ENCODE measurements at regions not wholly inside any gene's neighbourhood (a gene's known extent, or its start where the extent isn't known, plus 50 kb on each side); places are given as distances from the start of the nearest gene placed in this dataset.

- TF ChIP-seq, protein P1, sequence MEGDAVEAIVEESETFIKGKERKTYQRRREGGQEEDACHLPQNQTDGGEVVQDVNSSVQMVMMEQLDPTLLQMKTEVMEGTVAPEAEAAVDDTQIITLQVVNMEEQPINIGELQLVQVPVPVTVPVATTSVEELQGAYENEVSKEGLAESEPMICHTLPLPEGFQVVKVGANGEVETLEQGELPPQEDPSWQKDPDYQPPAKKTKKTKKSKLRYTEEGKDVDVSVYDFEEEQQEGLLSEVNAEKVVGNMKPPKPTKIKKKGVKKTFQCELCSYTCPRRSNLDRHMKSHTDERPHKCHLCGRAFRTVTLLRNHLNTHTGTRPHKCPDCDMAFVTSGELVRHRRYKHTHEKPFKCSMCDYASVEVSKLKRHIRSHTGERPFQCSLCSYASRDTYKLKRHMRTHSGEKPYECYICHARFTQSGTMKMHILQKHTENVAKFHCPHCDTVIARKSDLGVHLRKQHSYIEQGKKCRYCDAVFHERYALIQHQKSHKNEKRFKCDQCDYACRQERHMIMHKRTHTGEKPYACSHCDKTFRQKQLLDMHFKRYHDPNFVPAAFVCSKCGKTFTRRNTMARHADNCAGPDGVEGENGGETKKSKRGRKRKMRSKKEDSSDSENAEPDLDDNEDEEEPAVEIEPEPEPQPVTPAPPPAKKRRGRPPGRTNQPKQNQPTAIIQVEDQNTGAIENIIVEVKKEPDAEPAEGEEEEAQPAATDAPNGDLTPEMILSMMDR (IDR thresholded peaks at IDR 0.05; ENCODE audit: low read depth, low read length, missing control alignments), result no peak
- DNase-seq (ENCODE audit: low read depth), result no peak
- H3K4me3 ChIP-seq (ENCODE audit: low read depth, low read length), result no peak overlapping the region
Measured at GRCh38 chr10:109474812-109475211, 448.5 kb downstream of the XPNPEP1 start.

DNA sequence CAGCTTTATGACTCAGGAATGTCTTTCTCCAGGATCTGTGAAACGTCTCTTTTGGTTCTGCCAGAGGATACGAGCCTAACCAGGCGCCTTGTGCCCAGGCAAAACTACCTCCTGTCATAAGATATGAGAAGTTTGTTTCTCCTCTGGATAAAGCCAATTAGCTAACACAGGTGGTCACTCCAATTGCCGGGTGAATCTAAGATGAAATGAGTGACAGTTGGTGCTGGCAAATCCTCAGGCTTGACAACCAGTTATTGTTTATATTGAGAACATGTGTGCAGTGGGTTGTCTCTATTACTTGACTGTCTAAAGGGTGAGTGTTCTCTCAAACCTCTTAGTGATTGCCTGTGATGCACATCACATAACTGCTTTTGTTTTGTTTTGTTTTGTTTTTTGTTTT, 449.1 kb downstream of the XPNPEP1 start:
- DNase-seq (ENCODE audit: low read depth), result no peak
- TF ChIP-seq, protein P1 (IDR thresholded peaks at IDR 0.05; ENCODE audit: low read depth, low read length, missing control alignments), result no peak
- no peak overlapping the region for H3K4me3 ChIP-seq (ENCODE audit: low read depth, low read length)

GRCh38 chr10:109467551-109467950, 455.8 kb downstream of the XPNPEP1 start:
- DNase-seq (ENCODE audit: low read depth), result no peak
- TF ChIP-seq, protein P1 (IDR thresholded peaks at IDR 0.05; ENCODE audit: low read depth, low read length, missing control alignments), result no peak

GRCh38 chr10:109464949-109465348, 458.4 kb downstream of the XPNPEP1 start:
- TF ChIP-seq, protein P1 (IDR thresholded peaks at IDR 0.05; ENCODE audit: low read depth, low read length, missing control alignments), result no peak

More at GRCh38 chr10:109467551-109467950, 455.8 kb downstream of the XPNPEP1 start:
- H3K4me3 ChIP-seq (ENCODE audit: low read depth, low read length), result no peak overlapping the region

GRCh38 chr10:109457302-109457638, 466.0 kb downstream of the XPNPEP1 start:
- no peak for DNase-seq (ENCODE audit: low read depth)
- H3K4me3 ChIP-seq (ENCODE audit: low read depth, low read length), result no peak overlapping the region
- TF ChIP-seq, protein P1 (IDR thresholded peaks at IDR 0.05; ENCODE audit: low read depth, low read length, missing control alignments), result no peak

More at GRCh38 chr10:109464949-109465348, 458.4 kb downstream of the XPNPEP1 start:
- no peak overlapping the region for H3K4me3 ChIP-seq (ENCODE audit: low read depth, low read length)
- no peak for DNase-seq (ENCODE audit: low read depth)

- TF ChIP-seq, protein P1 (IDR thresholded peaks at IDR 0.05; ENCODE audit: low read depth, low read length, missing control alignments), result no peak
- DNase-seq (ENCODE audit: low read depth), result no peak
- no peak overlapping the region for H3K4me3 ChIP-seq (ENCODE audit: low read depth, low read length)
Measured at GRCh38 chr10:109456566-109457301, 466.6 kb downstream of the XPNPEP1 start.

DNA sequence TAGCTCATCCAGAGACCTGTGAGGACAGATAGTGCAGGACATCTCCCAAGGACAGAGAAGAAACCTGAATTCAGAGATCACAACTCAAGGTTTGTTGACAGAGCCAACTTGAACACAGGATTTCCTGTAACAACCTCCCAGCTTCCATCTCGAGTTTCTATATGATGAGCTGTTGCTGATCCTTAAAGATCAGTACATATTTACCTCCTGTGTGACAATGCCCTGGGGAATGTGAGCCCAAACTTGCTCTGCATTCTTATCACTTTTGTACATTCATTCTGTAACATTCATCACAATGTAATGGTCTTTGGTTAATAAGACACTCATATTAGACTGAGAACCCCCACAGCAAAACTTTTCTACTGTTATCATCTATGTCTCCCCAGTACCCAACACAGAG, 468.6 kb downstream of the XPNPEP1 start:
- TF ChIP-seq, protein P1 (IDR thresholded peaks at IDR 0.05; ENCODE audit: low read depth, low read length, missing control alignments), result no peak
- no peak overlapping the region for H3K4me3 ChIP-seq (ENCODE audit: low read depth, low read length)
- no peak for DNase-seq (ENCODE audit: low read depth)
